GM23338 (cell line): ENCODE measurements at regions not wholly inside any gene's neighbourhood (a gene's known extent, or its start where the extent isn't known, plus 50 kb on each side); places are given as distances from the start of the nearest gene placed in this dataset.

Source experiments
- ATAC-seq: fragments of 200-7000 bp; cut with Tn5 transposase; 3 replicates; pipeline ENCODE4 v1.9.1; 2020
- DNase-seq: peaks from one replicate; pipeline ENCODE4 v3.0.0-alpha.2; 2015; ENCODE audit warnings: low spot score
- H2AFZ ChIP-seq: fragments of 200-600 bp; sonication (generic); 2 replicates; pipeline ENCODE4 v1.8.0; 2016; ENCODE audit warnings: antibody characterized with exemption, mild to moderate bottlenecking, moderate library complexity
- H3F3A ChIP-seq: fragments of 200-600 bp; sonication (generic); replicated peaks from 2 replicates; pipeline ENCODE4 v1.8.0; 2017; ENCODE audit warnings: antibody characterized with exemption, mixed run types, low read depth
- H3K27ac ChIP-seq: fragments of 200-600 bp; sonication (generic); 2 replicates; pipeline ENCODE4 v1.6.1; 2016; ENCODE audit warnings: low read depth
- H3K27me3 ChIP-seq: fragments of 200-600 bp; sonication (generic); 2 replicates; pipeline ENCODE4 v1.8.0; 2016; ENCODE audit warnings: mild to moderate bottlenecking, mixed run types, moderate library complexity; ENCODE audit not compliant: insufficient read depth
- H3K36me3 ChIP-seq: fragments of 200-600 bp; sonication (generic); 2 replicates; pipeline ENCODE4 v1.8.0; 2016; ENCODE audit warnings: mild to moderate bottlenecking; ENCODE audit not compliant: insufficient read depth
- H3K4me1 ChIP-seq: fragments of 200-600 bp; sonication (generic); 2 replicates; pipeline ENCODE4 v1.8.0; 2016; ENCODE audit warnings: mild to moderate bottlenecking, moderate library complexity; ENCODE audit not compliant: insufficient read depth
- H3K4me2 ChIP-seq: fragments of 200-600 bp; sonication (generic); 2 replicates; pipeline ENCODE4 v1.7.1; 2017; ENCODE audit warnings: mixed run types
- H3K4me3 ChIP-seq: fragments of 200-600 bp; sonication (generic); 2 replicates; pipeline ENCODE4 v1.6.1; 2016; ENCODE audit warnings: mixed run types
- H3K79me2 ChIP-seq: fragments of 200-600 bp; sonication (generic); replicated peaks from 2 replicates; pipeline ENCODE4 v1.8.0; 2017; ENCODE audit warnings: mild to moderate bottlenecking; ENCODE audit not compliant: insufficient read depth
- H3K9me2 ChIP-seq: fragments of 200-600 bp; sonication (generic); 2 replicates; pipeline ENCODE4 v1.8.0; 2017; ENCODE audit not compliant: insufficient read depth
- H4K20me1 ChIP-seq: fragments of 200-600 bp; sonication (generic); replicated peaks from 2 replicates; pipeline ENCODE4 v1.8.0; 2017; ENCODE audit warnings: mild to moderate bottlenecking; ENCODE audit not compliant: insufficient read depth
- H3K27ac Mint-ChIP-seq: 2 replicates; pipeline ENCODE4 v1.8.0; 2020; ENCODE audit warnings: inconsistent platforms, mild to moderate bottlenecking, moderate library complexity, mixed read lengths
- H3K27me3 Mint-ChIP-seq: 3 replicates; pipeline ENCODE4 v1.8.0; 2022; ENCODE audit warnings: low read depth, mild to moderate bottlenecking, moderate library complexity, mixed read lengths, inconsistent platforms; ENCODE audit not compliant: insufficient read depth, poor library complexity
- H3K36me3 Mint-ChIP-seq: 3 replicates; pipeline ENCODE4 v1.8.0; 2021; ENCODE audit warnings: low read depth, mild to moderate bottlenecking, inconsistent platforms, moderate library complexity, mixed read lengths
- H3K4me1 Mint-ChIP-seq: 3 replicates; pipeline ENCODE4 v1.8.0; 2020; ENCODE audit warnings: mild to moderate bottlenecking, inconsistent platforms, mixed read lengths
- H3K4me3 Mint-ChIP-seq: 3 replicates; pipeline ENCODE4 v1.8.0; 2021; ENCODE audit warnings: moderate library complexity, mild to moderate bottlenecking, inconsistent platforms, mixed read lengths
- H3K9me3 Mint-ChIP-seq: 3 replicates; pipeline ENCODE4 v1.8.0; 2020; ENCODE audit warnings: moderate library complexity, mild to moderate bottlenecking, inconsistent platforms, mixed read lengths
- CREB1 ChIP-seq: fragments of 250-450 bp; sonication (Bioruptor Pico); IDR thresholded peaks from 2 replicates; pipeline ENCODE4 v1.5.0; 2020; ENCODE audit warnings: low read depth, mild to moderate bottlenecking, moderate library complexity
- CTCF ChIP-seq, 2 experiments: fragments of 200-600 bp in 1 of 2; sonication (generic) in 1 of 2; conservative IDR thresholded peaks; 2 replicates each; pipeline versions ENCODE4 v1.5.1 to v1.6.1; 2016 to 2017; ENCODE audit warnings: antibody characterized with exemption in 2 of 2, low read depth in 2 of 2, mild to moderate bottlenecking in 2 of 2, moderate library complexity in 1 of 2
- EZH2 ChIP-seq: fragments of 200-600 bp; sonication (generic); IDR thresholded peaks from one replicate; pipeline ENCODE4 v1.8.0; 2017; ENCODE audit warnings: antibody characterized with exemption, mild to moderate bottlenecking, low read depth; ENCODE audit not compliant: unreplicated experiment
- EZH2phosphoT487 ChIP-seq: fragments of 200-600 bp; sonication (generic); IDR thresholded peaks from one replicate; pipeline ENCODE4 v1.8.1; 2018; ENCODE audit warnings: antibody characterized with exemption; ENCODE audit not compliant: unreplicated experiment
- JUNB ChIP-seq: IDR thresholded peaks from one replicate; pipeline ENCODE4 v1.6.1; 2016; ENCODE audit warnings: antibody characterized with exemption; ENCODE audit not compliant: unreplicated experiment
- NANOG ChIP-seq: IDR thresholded peaks from 2 replicates; pipeline ENCODE4 v1.6.1; 2016; ENCODE audit warnings: antibody characterized with exemption, borderline replicate concordance
- POLR2AphosphoS5 ChIP-seq: IDR thresholded peaks from 2 replicates; pipeline ENCODE4 v1.6.1; 2016; ENCODE audit warnings: antibody characterized with exemption, low read depth
- REST ChIP-seq: IDR thresholded peaks from one replicate; pipeline ENCODE4 v1.6.1; 2018; ENCODE audit warnings: antibody characterized with exemption; ENCODE audit not compliant: unreplicated experiment
- STAT1 ChIP-seq: IDR thresholded peaks from one replicate; pipeline ENCODE4 v1.6.1; 2016; ENCODE audit warnings: antibody characterized with exemption; ENCODE audit not compliant: unreplicated experiment
- ZNF114 ChIP-seq: fragments of 250-450 bp; sonication (Bioruptor Pico); IDR thresholded peaks from 2 replicates; pipeline ENCODE4 v1.5.0; 2020; ENCODE audit warnings: mild to moderate bottlenecking, moderate library complexity
- ZNF331 ChIP-seq: fragments of 250-450 bp; sonication (Bioruptor Pico); IDR thresholded peaks from 2 replicates; pipeline ENCODE4 v1.5.0; 2020; ENCODE audit warnings: low read depth, mild to moderate bottlenecking, moderate library complexity
- ZNF462 ChIP-seq: fragments of 250-450 bp; sonication (Bioruptor Pico); IDR thresholded peaks from 2 replicates; pipeline ENCODE4 v1.5.0; 2020; ENCODE audit warnings: mild to moderate bottlenecking, moderate library complexity
- TF ChIP-seq, protein P1 (sequence below): IDR thresholded peaks from 2 replicates; pipeline ENCODE4 v1.6.1; 2016; ENCODE audit warnings: antibody characterized with exemption

DNA sequence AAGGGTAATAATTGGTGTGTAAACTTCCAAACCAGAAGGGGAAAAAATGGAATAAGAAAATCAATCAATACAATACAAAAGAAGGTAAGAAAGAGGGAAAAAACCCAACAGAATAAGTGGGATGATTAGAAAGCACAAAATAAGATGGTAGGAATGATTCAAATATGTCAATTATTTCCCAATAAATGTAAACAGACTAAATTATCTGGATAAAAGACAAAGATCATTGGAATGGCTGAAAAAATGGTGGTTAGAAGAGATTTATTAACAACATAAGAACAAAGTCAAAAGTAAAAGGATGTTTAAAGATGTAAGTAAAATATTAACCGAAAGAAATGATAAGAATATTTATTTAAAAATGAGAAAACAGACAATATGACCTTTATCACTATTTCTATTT lies 103.5 kb upstream of the YWHAQ start:
- no peaks in the 10 kb centered on the region for H3K36me3 ChIP-seq
- no peak overlapping the region for H3K4me2 ChIP-seq
- ATAC-seq (no peak), DNase-seq (no peak)
- Mint-ChIP-seq H3K27me3 (peaks cover 4% of the 10 kb centered on the region), H3K4me1 (no peaks in the 10 kb centered on the region; the same call in 2 of the 3 replicates), H3K36me3 (peaks cover 9% of the 10 kb centered on the region), H3K9me3 (peaks cover 20% of the 10 kb centered on the region), H3K4me3 (no peak overlapping the region), H3K27ac (no peak overlapping the region)
- H3K4me3 ChIP-seq: no peak overlapping the region
- H3K79me2 ChIP-seq: no peaks in the 10 kb centered on the region
- H3F3A ChIP-seq: no peaks in the 10 kb centered on the region
- no peaks in the 10 kb centered on the region for H3K9me2 ChIP-seq
- no peaks in the 10 kb centered on the region for H3K27me3 ChIP-seq
- TF ChIP-seq ZNF462 (CRISPR knock-in tag) (no peak), STAT1 (no peak), ZNF114 (CRISPR knock-in tag) (no peak), CTCF (conservative IDR thresholded peaks at IDR 0.05; ENCODE audit: low read depth in 2 of 2) (no peak), EZH2 (no peak), REST (no peak), CREB1 (CRISPR knock-in tag) (no peak), EZH2phosphoT487 (no peak), JUNB (no peak), POLR2AphosphoS5 (no peak), ZNF331 (CRISPR knock-in tag) (no peak), NANOG (no peak)
- TF ChIP-seq, protein P1, sequence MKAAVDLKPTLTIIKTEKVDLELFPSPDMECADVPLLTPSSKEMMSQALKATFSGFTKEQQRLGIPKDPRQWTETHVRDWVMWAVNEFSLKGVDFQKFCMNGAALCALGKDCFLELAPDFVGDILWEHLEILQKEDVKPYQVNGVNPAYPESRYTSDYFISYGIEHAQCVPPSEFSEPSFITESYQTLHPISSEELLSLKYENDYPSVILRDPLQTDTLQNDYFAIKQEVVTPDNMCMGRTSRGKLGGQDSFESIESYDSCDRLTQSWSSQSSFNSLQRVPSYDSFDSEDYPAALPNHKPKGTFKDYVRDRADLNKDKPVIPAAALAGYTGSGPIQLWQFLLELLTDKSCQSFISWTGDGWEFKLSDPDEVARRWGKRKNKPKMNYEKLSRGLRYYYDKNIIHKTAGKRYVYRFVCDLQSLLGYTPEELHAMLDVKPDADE: no peak
- H2AFZ ChIP-seq: no peak overlapping the region
- no peaks in the 10 kb centered on the region for H3K4me1 ChIP-seq
- no peak overlapping the region for H3K27ac ChIP-seq
- H4K20me1 ChIP-seq: no peaks in the 10 kb centered on the region
